ENCODE measurements at regions not wholly inside any gene's neighbourhood (a gene's known extent, or its start where the extent isn't known, plus 50 kb on each side); places are given as distances from the start of the nearest gene placed in this dataset.

- DNase-seq (ENCODE audit: extremely low read depth in 1 of 2, low read depth in 1 of 2): peak in 1 of 2 donors; percentile 39
Measured at GRCh38 chr6:20023549-20024315, 186.6 kb downstream of the ID4 start.

- no peak for DNase-seq (ENCODE audit: extremely low read depth in 1 of 2, low read depth in 1 of 2)
Measured at GRCh38 chr6:20024316-20024673, 187.1 kb downstream of the ID4 start.

GRCh38 chr6:20024978-20025377 is 187.3 kb downstream of the MBOAT1 start:
- no peak for DNase-seq (ENCODE audit: extremely low read depth in 1 of 2, low read depth in 1 of 2)

- no peak for DNase-seq (ENCODE audit: extremely low read depth in 1 of 2, low read depth in 1 of 2)
Measured at GRCh38 chr6:20025681-20026080, 186.6 kb downstream of the MBOAT1 start.

- no peak for DNase-seq (ENCODE audit: extremely low read depth in 1 of 2, low read depth in 1 of 2)
Measured at GRCh38 chr6:20028143-20028542, 184.1 kb downstream of the MBOAT1 start.

- no peak for DNase-seq (ENCODE audit: extremely low read depth in 1 of 2, low read depth in 1 of 2)
Measured at GRCh38 chr6:20028562-20028961, 183.7 kb downstream of the MBOAT1 start.

- no peak for DNase-seq (ENCODE audit: extremely low read depth in 1 of 2, low read depth in 1 of 2)
Measured at GRCh38 chr6:20029979-20030378, 182.3 kb downstream of the MBOAT1 start.

GRCh38 chr6:20031342-20031741 is 180.9 kb downstream of the MBOAT1 start:
- DNase-seq (ENCODE audit: extremely low read depth in 1 of 2, low read depth in 1 of 2): no peak

GRCh38 chr6:20033697-20034407 is 178.4 kb downstream of the MBOAT1 start:
- DNase-seq (ENCODE audit: extremely low read depth in 1 of 2, low read depth in 1 of 2): no peak

- no peak for DNase-seq (ENCODE audit: extremely low read depth in 1 of 2, low read depth in 1 of 2)
Measured at GRCh38 chr6:20034408-20034769, 177.9 kb downstream of the MBOAT1 start.

GRCh38 chr6:20036141-20036677 is 176.1 kb downstream of the MBOAT1 start:
- no peak for DNase-seq (ENCODE audit: extremely low read depth in 1 of 2, low read depth in 1 of 2)

GRCh38 chr6:20038410-20039204 is 173.7 kb downstream of the MBOAT1 start:
- no peak for DNase-seq (ENCODE audit: extremely low read depth in 1 of 2, low read depth in 1 of 2)

- no peak for DNase-seq (ENCODE audit: extremely low read depth in 1 of 2, low read depth in 1 of 2)
Measured at GRCh38 chr6:20044883-20045282, 167.4 kb downstream of the MBOAT1 start.

All from stimulated activated CD8-positive, alpha-beta memory T cell treated with anti-CD3 and anti-CD28 coated beads, Interleukin-7, amount 100 ng/mL, for 48 hours (primary cell).